Limb (tissue), 2 donors: ENCODE measurements at regions not wholly inside any gene's neighbourhood (a gene's known extent, or its start where the extent isn't known, plus 50 kb on each side); places are given as distances from the start of the nearest gene placed in this dataset.
A peak's percentile ranks its signal among the peaks of the same experiment; 100 is the strongest.

ENCODE experiments used
- DNase-seq, 2 donors: peaks; one replicate each; pipeline ENCODE4 v3.0.0-alpha.2; 2016; ENCODE audit errors: extremely low spot score in 2 of 2

- DNase-seq, result no peak
Measured at GRCh38 chr10:104505521-104506042, 135.5 kb upstream of the SORCS3 start.

GRCh38 chr10:104509981-104510380, 131.1 kb upstream of the SORCS3 start:
- peak; percentile 10 to 32 for DNase-seq

- DNase-seq, result no peak
Measured at GRCh38 chr10:104510644-104511043, 130.4 kb upstream of the SORCS3 start.

- no peak for DNase-seq
Measured at GRCh38 chr10:104512800-104513199, 128.3 kb upstream of the SORCS3 start.

GRCh38 chr10:104515678-104516199, 125.4 kb upstream of the SORCS3 start:
- no peak for DNase-seq

GRCh38 chr10:104516986-104517385, 124.1 kb upstream of the SORCS3 start:
- no peak for DNase-seq

GRCh38 chr10:104517946-104518345, 123.1 kb upstream of the SORCS3 start:
- no peak for DNase-seq

GRCh38 chr10:104518891-104519290, 122.2 kb upstream of the SORCS3 start:
- DNase-seq, result no peak

GRCh38 chr10:104520653-104521052, 120.4 kb upstream of the SORCS3 start:
- DNase-seq, result no peak

GRCh38 chr10:104521901-104522694, 119.0 kb upstream of the SORCS3 start:
- DNase-seq, result peak in 1 of 2 donors; percentile 43

GRCh38 chr10:104526188-104526587, 114.9 kb upstream of the SORCS3 start:
- DNase-seq, result no peak

GRCh38 chr10:104527013-104527412, 114.1 kb upstream of the SORCS3 start:
- no peak for DNase-seq

GRCh38 chr10:104540181-104540580, 100.9 kb upstream of the SORCS3 start:
- no peak for DNase-seq

- no peak for DNase-seq
Measured at GRCh38 chr10:104541820-104542219, 99.3 kb upstream of the SORCS3 start.

- DNase-seq, result no peak
Measured at GRCh38 chr10:104546336-104546735, 94.8 kb upstream of the SORCS3 start.

- no peak for DNase-seq
Measured at GRCh38 chr10:104546756-104547155, 94.3 kb upstream of the SORCS3 start.

GRCh38 chr10:104548090-104548489, 93.0 kb upstream of the SORCS3 start:
- DNase-seq, result peak; percentile 3 to 37

GRCh38 chr10:104556831-104557230, 84.3 kb upstream of the SORCS3 start:
- DNase-seq, result no peak

- no peak for DNase-seq
Measured at GRCh38 chr10:104557966-104558365, 83.1 kb upstream of the SORCS3 start.

- DNase-seq, result no peak
Measured at GRCh38 chr10:104559935-104560334, 81.2 kb upstream of the SORCS3 start.

GRCh38 chr10:104563051-104563450, 78.0 kb upstream of the SORCS3 start:
- no peak for DNase-seq

- no peak for DNase-seq
Measured at GRCh38 chr10:104563548-104563947, 77.5 kb upstream of the SORCS3 start.

- no peak for DNase-seq
Measured at GRCh38 chr10:104574427-104574826, 66.7 kb upstream of the SORCS3 start.
